SU-DHL-6 (cell line): ENCODE measurements at regions not wholly inside any gene's neighbourhood (a gene's known extent, or its start where the extent isn't known, plus 50 kb on each side); places are given as distances from the start of the nearest gene placed in this dataset.

ENCODE experiments used
- H2AFZ ChIP-seq: fragments of 200-600 bp; sonication (generic); 2 replicates; pipeline ENCODE4 v1.6.1; 2014; ENCODE audit warnings: low read depth, mild to moderate bottlenecking, moderate library complexity, mixed read lengths, antibody characterized with exemption, low read length; ENCODE audit not compliant: severe bottlenecking
- H3F3A ChIP-seq: fragments of 200-600 bp; shearing (Covaris generic); 2 replicates; pipeline ENCODE4 v1.6.0; 2016; ENCODE audit warnings: antibody characterized with exemption, mild to moderate bottlenecking; ENCODE audit not compliant: insufficient read depth
- H3K27ac ChIP-seq: fragments of 200-600 bp; sonication (generic); 2 replicates; pipeline ENCODE4 v1.5.1; 2016; ENCODE audit warnings: low read depth, mild to moderate bottlenecking, low read length, moderate library complexity, mixed read lengths
- H3K27me3 ChIP-seq: fragments of 200-600 bp; sonication (generic), shearing (Covaris generic); 2 replicates; pipeline ENCODE4 v1.6.0; 2014; ENCODE audit warnings: mild to moderate bottlenecking, low read length
- H3K36me3 ChIP-seq: fragments of 200-600 bp; sonication (generic); 2 replicates; pipeline ENCODE4 v1.6.1; 2014; ENCODE audit warnings: mild to moderate bottlenecking, low read length, mixed read lengths
- H3K4me2 ChIP-seq: fragments of 300-600, 200-600 bp; shearing (Covaris generic), sonication (generic); 2 replicates; pipeline ENCODE4 v1.6.0; 2014; ENCODE audit warnings: low read length, low read depth, mild to moderate bottlenecking; ENCODE audit not compliant: poor library complexity, severe bottlenecking
- H3K4me3 ChIP-seq: fragments of 200-600 bp; sonication (generic); 2 replicates; pipeline ENCODE4 v1.5.1; 2014; ENCODE audit warnings: antibody characterized with exemption, low read length, mild to moderate bottlenecking, mixed read lengths; ENCODE audit not compliant: insufficient read depth, poor library complexity, severe bottlenecking
- H3K79me2 ChIP-seq: fragments of 200-600 bp; sonication (generic); 2 replicates; pipeline ENCODE4 v1.6.1; 2014; ENCODE audit warnings: mild to moderate bottlenecking, low read length, moderate library complexity; ENCODE audit not compliant: insufficient read depth
- H3K9ac ChIP-seq: fragments of 200-600 bp; sonication (generic); 2 replicates; pipeline ENCODE4 v1.7.0; 2014; ENCODE audit warnings: mild to moderate bottlenecking, low read length
- H3K9me2 ChIP-seq: fragments of 200-600 bp; sonication (generic); replicated peaks from 2 replicates; pipeline ENCODE4 v1.6.1; 2014; ENCODE audit warnings: low read length; ENCODE audit not compliant: insufficient read depth
- H3K9me3 ChIP-seq: fragments of 200-600 bp; sonication (generic); 2 replicates; pipeline ENCODE4 v1.6.1; 2014; ENCODE audit warnings: low read length, mixed read lengths; ENCODE audit not compliant: insufficient read depth
- H4K20me1 ChIP-seq: fragments of 200-600 bp; sonication (generic); 2 replicates; pipeline ENCODE4 v1.6.1; 2014; ENCODE audit warnings: low read depth, mild to moderate bottlenecking, antibody characterized with exemption, low read length, moderate library complexity, mixed read lengths
- CTCF ChIP-seq: fragments of 200-600 bp; sonication (generic); IDR thresholded peaks from one replicate; pipeline ENCODE4 v1.5.1; 2017; ENCODE audit warnings: antibody characterized with exemption, mild to moderate bottlenecking, low read length, moderate library complexity; ENCODE audit not compliant: insufficient read depth, poor library complexity, severe bottlenecking
- EZH2phosphoT487 ChIP-seq: fragments of 200-600 bp; sonication (generic), shearing (Covaris generic); conservative IDR thresholded peaks from 2 replicates; pipeline ENCODE4 v1.6.1; 2018; ENCODE audit warnings: mild to moderate bottlenecking, antibody characterized with exemption, low read length, moderate library complexity, mixed read lengths

- Histone ChIP-seq H4K20me1 (no peaks in the 10 kb centered on the region), H3K36me3 (no peaks in the 10 kb centered on the region), H3K79me2 (no peaks in the 10 kb centered on the region), H3K9ac (no peak overlapping the region), H3K9me2 (no peaks in the 10 kb centered on the region), H3F3A (no peaks in the 10 kb centered on the region), H3K4me2 (no peak overlapping the region), H3K9me3 (no peaks in the 10 kb centered on the region), H3K4me3 (no peak overlapping the region), H2AFZ (no peak overlapping the region), H3K27me3 (no peaks in the 10 kb centered on the region), H3K27ac (no peak overlapping the region)
- TF ChIP-seq EZH2phosphoT487: no peak
- no peak for TF ChIP-seq CTCF
Observed at GRCh38 chr4:60326735-60327134, 873.4 kb upstream of the ADGRL3 start.

GRCh38 chr4:60327651-60328050, 872.5 kb upstream of the ADGRL3 start:
- H3K4me3 ChIP-seq: no peak overlapping the region
- no peaks in the 10 kb centered on the region for H3K27me3 ChIP-seq
- no peak overlapping the region for H3K9ac ChIP-seq
- no peak overlapping the region for H3K27ac ChIP-seq
- H3K9me2 ChIP-seq: no peaks in the 10 kb centered on the region
- H3K79me2 ChIP-seq: no peaks in the 10 kb centered on the region
- H3K9me3 ChIP-seq: no peaks in the 10 kb centered on the region
- no peaks in the 10 kb centered on the region for H4K20me1 ChIP-seq
- no peaks in the 10 kb centered on the region for H3K36me3 ChIP-seq
- no peaks in the 10 kb centered on the region for H3F3A ChIP-seq
- TF ChIP-seq CTCF (no peak), EZH2phosphoT487 (no peak)
- H2AFZ ChIP-seq: no peak overlapping the region
- no peak overlapping the region for H3K4me2 ChIP-seq

- TF ChIP-seq CTCF: no peak
- TF ChIP-seq EZH2phosphoT487: no peak
- H2AFZ ChIP-seq: no peak overlapping the region
- H3K36me3 ChIP-seq: no peaks in the 10 kb centered on the region
- H3K27me3 ChIP-seq: no peaks in the 10 kb centered on the region
- no peak overlapping the region for H3K4me2 ChIP-seq
- no peak overlapping the region for H3K27ac ChIP-seq
- H4K20me1 ChIP-seq: no peaks in the 10 kb centered on the region
- no peak overlapping the region for H3K4me3 ChIP-seq
- H3K79me2 ChIP-seq: no peaks in the 10 kb centered on the region
- H3K9me2 ChIP-seq: no peaks in the 10 kb centered on the region
- H3K9ac ChIP-seq: no peak overlapping the region
- H3F3A ChIP-seq: no peaks in the 10 kb centered on the region
- H3K9me3 ChIP-seq: no peaks in the 10 kb centered on the region
Observed at GRCh38 chr4:60344908-60345307, 855.2 kb upstream of the ADGRL3 start.

- no peak for TF ChIP-seq CTCF
- no peak for TF ChIP-seq EZH2phosphoT487
- Histone ChIP-seq H3K27ac (no peak overlapping the region), H3K36me3 (no peaks in the 10 kb centered on the region), H3K4me2 (no peak overlapping the region), H3K27me3 (no peaks in the 10 kb centered on the region), H3K9ac (no peak overlapping the region), H3K9me2 (no peaks in the 10 kb centered on the region), H3K9me3 (no peaks in the 10 kb centered on the region), H3F3A (no peaks in the 10 kb centered on the region), H2AFZ (no peak overlapping the region), H4K20me1 (no peaks in the 10 kb centered on the region), H3K79me2 (no peaks in the 10 kb centered on the region), H3K4me3 (no peak overlapping the region)
Observed at GRCh38 chr4:60345392-60345791, 854.7 kb upstream of the ADGRL3 start.
